GM12878 (cell line): ENCODE measurements at regions not wholly inside any gene's neighbourhood (a gene's known extent, or its start where the extent isn't known, plus 50 kb on each side); places are given as distances from the start of the nearest gene placed in this dataset.

Experiments
- ATAC-seq: fragments of 200-7000 bp; cut with Tn5 transposase; 3 replicates; pipeline ENCODE4 v1.9.1; 2020; ENCODE audit warnings: mild to moderate bottlenecking, moderate library complexity
- BruUV-seq: library from RNA; stranded (reverse); fragments of 400-500 nt; replicated peaks from 2 replicates; lab custom pipeline; 2021; lab: Mats Ljungman, UMichigan
- CTCF ChIA-PET: fragments of 300-600 bp; sonication (Branson Sonifier 250); formaldehyde crosslinking; extraction: SDS; loops from one replicate; lab custom pipeline; 2021; ENCODE audit warnings: inconsistent platforms; lab: Yijun Ruan, JAX
- POLR2A ChIA-PET: fragments of 350-600 bp; formaldehyde crosslinking; extraction: SDS; loops from one replicate; lab custom pipeline; 2021; ENCODE audit warnings: inconsistent platforms; lab: Charles Lee
- RAD21 ChIA-PET: fragments of 300-600 bp; sonication (Branson Sonifier 250); formaldehyde crosslinking; loops from one replicate; lab custom pipeline; 2023; ENCODE audit warnings: antibody characterized with exemption; ENCODE audit not compliant: unreplicated experiment; lab: Charles Lee
- SMC1A ChIA-PET: fragments of 300-600 bp; sonication (Branson Sonifier 250); formaldehyde crosslinking; loops from one replicate; lab custom pipeline; 2023; ENCODE audit not compliant: unreplicated experiment, uncharacterized antibody; lab: Charles Lee
- DNase-seq: peaks from one replicate; pipeline ENCODE4 v3.0.0-alpha.2; 2011; ENCODE audit warnings: low read depth, low spot score
- FAIRE-seq: peaks from 3 replicates; lab custom pipeline; 2011; peaks lifted over from hg19 to GRCh38; lab: Jason Lieb, UNC
- H2AFZ ChIP-seq: 2 replicates; pipeline ENCODE4 v1.6.0; 2011; ENCODE audit warnings: low read depth, low read length, control low read depth; ENCODE audit not compliant: control insufficient read depth
- H3K27ac ChIP-seq: 2 replicates; pipeline ENCODE4 v1.5.1; 2011; ENCODE audit warnings: control low read depth; ENCODE audit not compliant: control insufficient read depth, insufficient read depth
- H3K27me3 ChIP-seq, 2 experiments: replicated peaks in 1 of 2; 2 replicates each; pipeline versions ENCODE4 v1.6.0 to v1.6.1; 2011; ENCODE audit warnings: low read length in 1 of 2; ENCODE audit not compliant: control insufficient read depth in 2 of 2, insufficient read depth in 2 of 2
- H3K36me3 ChIP-seq, 2 experiments: 2 replicates each; pipeline ENCODE4 v1.5.1; 2011; ENCODE audit warnings: low read length in 1 of 2; ENCODE audit not compliant: control insufficient read depth in 2 of 2, insufficient read depth in 2 of 2
- H3K4me1 ChIP-seq: 2 replicates; pipeline ENCODE4 v1.6.1; 2011; ENCODE audit warnings: mild to moderate bottlenecking, low read length, moderate library complexity, mixed read lengths; ENCODE audit not compliant: control insufficient read depth, insufficient read depth
- H3K4me2 ChIP-seq: 2 replicates; pipeline ENCODE4 v1.6.0; 2011; ENCODE audit warnings: control low read depth; ENCODE audit not compliant: control insufficient read depth, insufficient read depth
- H3K4me3 ChIP-seq: fragments of 200-600 bp; sonication (generic); 2 replicates; pipeline ENCODE4 v1.5.1; 2016
- H3K79me2 ChIP-seq: 2 replicates; pipeline ENCODE4 v1.6.0; 2011; ENCODE audit warnings: low read length; ENCODE audit not compliant: control insufficient read depth, insufficient read depth
- H3K9ac ChIP-seq: 2 replicates; pipeline ENCODE4 v1.8.0; 2011; ENCODE audit warnings: low read length, control low read depth, mixed read lengths; ENCODE audit not compliant: control insufficient read depth, insufficient read depth
- H3K9me3 ChIP-seq: replicated peaks from 3 replicates; pipeline ENCODE4 v1.5.1; 2011; ENCODE audit warnings: mild to moderate bottlenecking, low read length; ENCODE audit not compliant: control insufficient read depth, insufficient read depth
- H4K20me1 ChIP-seq: 2 replicates; pipeline ENCODE4 v1.6.0; 2011; ENCODE audit not compliant: control insufficient read depth, insufficient read depth
- BMI1 ChIP-seq: fragments of 450-650 bp; IDR thresholded peaks from 2 replicates; pipeline ENCODE4 v1.6.1; 2016; ENCODE audit warnings: mild to moderate bottlenecking, moderate library complexity, borderline replicate concordance
- ETV6 ChIP-seq, 2 experiments: fragments of 450-650 bp in 1 of 2; IDR thresholded peaks in 1 of 2; conservative IDR thresholded peaks in 1 of 2; 2 replicates each; pipeline ENCODE4 v1.6.1; 2014; ENCODE audit warnings: antibody characterized with exemption in 1 of 2, borderline replicate concordance in 1 of 2, low read depth in 1 of 2, mild to moderate bottlenecking in 1 of 2, moderate library complexity in 1 of 2
- GATAD2B ChIP-seq: fragments of 450-650 bp; conservative IDR thresholded peaks from 2 replicates; pipeline ENCODE4 v1.6.1; 2017; ENCODE audit warnings: low read depth, mild to moderate bottlenecking, moderate library complexity
- LARP7 ChIP-seq: fragments of 450-650 bp; IDR thresholded peaks from 2 replicates; pipeline ENCODE4 v1.6.1; 2017; ENCODE audit warnings: mild to moderate bottlenecking
- SPI1 ChIP-seq: IDR thresholded peaks from 2 replicates; pipeline ENCODE4 v1.6.1; 2011; ENCODE audit warnings: low read depth, mild to moderate bottlenecking, low read length, moderate library complexity, borderline replicate concordance; ENCODE audit not compliant: insufficient read depth
- TAF1 ChIP-seq: IDR thresholded peaks from 2 replicates; pipeline ENCODE4 v1.6.1; 2011; ENCODE audit warnings: mild to moderate bottlenecking, low read depth, low read length, borderline replicate concordance
- WGBS: methylation state at CpG from one replicate; pipeline ENCODE4 v1.1.6; 2016; ENCODE audit warnings: low lambda C conversion rate; ENCODE audit not compliant: insufficient replicate concordance, insufficient coverage; ENCODE audit errors: missing lambda C conversion rate; 5-methylcytosine and 5-hydroxymethylcytosine counted together
- in situ Hi-C: fragments of 300-500 bp; cut with MboI; formaldehyde crosslinking; loops from 9 replicates; pipeline ENCODE4 v1.14.3; 2018; ENCODE audit warnings: mixed read lengths
- intact Hi-C: fragments of 100-400 bp; cut with micrococcal nuclease; formaldehyde crosslinking; loops from one replicate; pipeline ENCODE4 v1.14.2; 2022; ENCODE audit not compliant: unreplicated experiment
- TF ChIP-seq, protein P1 (sequence below): fragments of 450-650 bp; IDR thresholded peaks from 2 replicates; pipeline ENCODE4 v1.6.1; 2018; ENCODE audit warnings: borderline replicate concordance, mild to moderate bottlenecking; ENCODE audit not compliant: partially characterized antibody
- TF ChIP-seq, protein P2 (sequence below): fragments of 450-650 bp; conservative IDR thresholded peaks from 2 replicates; pipeline ENCODE4 v1.6.1; 2017; ENCODE audit warnings: mild to moderate bottlenecking, moderate library complexity

DNA sequence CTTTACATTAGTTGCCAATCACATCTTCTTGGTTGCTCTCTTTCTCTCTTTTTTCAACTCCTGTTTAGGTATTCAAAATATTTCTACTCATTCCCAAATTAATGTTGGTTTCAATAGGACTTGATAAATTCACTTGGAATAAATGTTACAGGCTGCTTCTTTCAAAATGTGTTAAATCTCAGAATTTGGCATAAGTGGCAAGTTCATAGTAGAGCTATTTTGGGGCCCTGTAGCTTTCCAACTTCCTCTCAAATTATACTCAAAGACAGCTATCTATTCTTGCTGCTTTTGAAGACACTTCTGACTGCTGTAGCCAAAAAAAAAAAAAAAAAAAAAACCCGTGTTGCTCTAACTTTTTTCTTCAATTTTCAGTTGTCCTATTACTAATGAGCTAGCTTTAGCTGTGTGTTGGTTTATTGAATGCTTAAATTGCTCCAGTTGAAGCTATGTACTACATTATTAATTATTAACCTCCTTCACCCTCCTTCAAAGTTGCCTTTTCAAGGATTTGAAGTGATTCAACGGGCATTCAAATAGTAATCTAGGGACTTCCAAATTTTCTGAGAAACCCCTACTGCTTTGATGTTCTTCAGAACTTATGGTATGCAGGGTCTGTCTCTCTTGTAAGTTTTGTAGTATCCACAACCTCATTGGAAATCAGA is 554.6 kb upstream of the FLRT2 start:
- no TSS peak for BruUV-seq
- no peak for FAIRE-seq
- intact Hi-C loops (no loop called here), in situ Hi-C loops (no loop called here)
- H3K36me3 ChIP-seq: no peaks in the 10 kb centered on the region
- ChIA-PET RAD21 (no interaction called here), POLR2A (no interaction called here), SMC1A (interaction anchor here (0.6 kb wide), 2 partner anchors 114 to 171 kb away, joined by 3 to 4 read pairs; no protein-coding TSS in a partner anchor), CTCF (interaction anchor here (0.6 to 1.0 kb wide), 3 partner anchors 10 to 726 kb away, joined by 3 read pairs; no protein-coding TSS in a partner anchor)
- ATAC-seq: no peak
- no peak for DNase-seq
- no peak overlapping the region for H2AFZ ChIP-seq
- no peaks in the 10 kb centered on the region for H4K20me1 ChIP-seq
- 20% methylated on average over 2 of the region's 2 CpGs for WGBS
- no peak overlapping the region for H3K9ac ChIP-seq
- no peaks in the 10 kb centered on the region for H3K4me1 ChIP-seq
- H3K27ac ChIP-seq: no peak overlapping the region
- H3K79me2 ChIP-seq: no peaks in the 10 kb centered on the region
- no peaks in the 10 kb centered on the region for H3K27me3 ChIP-seq
- no peak for TF ChIP-seq SPI1
- H3K9me3 ChIP-seq: no peaks in the 10 kb centered on the region
- H3K4me3 ChIP-seq: no peak overlapping the region
- H3K4me2 ChIP-seq: no peak overlapping the region

DNA sequence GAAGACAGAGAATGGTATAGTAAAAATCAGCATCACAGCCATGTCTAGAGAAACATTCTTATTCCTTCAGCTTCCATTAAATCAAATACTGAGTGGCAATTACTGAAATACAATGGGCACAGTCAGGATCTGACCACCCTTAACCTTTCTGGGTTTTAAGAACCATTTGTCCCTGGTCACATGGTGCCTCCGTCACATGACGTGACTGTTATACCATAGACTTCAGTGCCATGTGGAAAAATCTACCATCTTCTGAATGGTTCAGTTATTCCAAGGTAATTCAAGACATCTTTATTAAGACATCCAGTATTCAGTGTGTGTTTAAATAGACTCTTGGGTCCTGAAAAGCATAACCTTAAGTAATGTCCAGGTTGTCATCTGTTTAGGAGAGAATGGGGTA is 553.1 kb upstream of the FLRT2 start:
- no peak overlapping the region for H3K4me3 ChIP-seq
- H3K9me3 ChIP-seq: no peaks in the 10 kb centered on the region
- 48% methylated on average over 2 of the region's 2 CpGs for WGBS
- no TSS peak for BruUV-seq
- H3K4me1 ChIP-seq: no peaks in the 10 kb centered on the region
- FAIRE-seq: no peak
- DNase-seq: no peak
- ChIA-PET CTCF (no interaction called here), POLR2A (no interaction called here)
- TF ChIP-seq GATAD2B: no peak
- TF ChIP-seq TAF1: no peak
- no peak for TF ChIP-seq ETV6 (conservative IDR thresholded peaks at IDR 0.05 in 1 of 2, IDR thresholded peaks at IDR 0.05 in 1 of 2; ENCODE audit: borderline replicate concordance in 1 of 2, low read depth in 1 of 2)
- TF ChIP-seq BMI1: no peak
- TF ChIP-seq, protein P1, sequence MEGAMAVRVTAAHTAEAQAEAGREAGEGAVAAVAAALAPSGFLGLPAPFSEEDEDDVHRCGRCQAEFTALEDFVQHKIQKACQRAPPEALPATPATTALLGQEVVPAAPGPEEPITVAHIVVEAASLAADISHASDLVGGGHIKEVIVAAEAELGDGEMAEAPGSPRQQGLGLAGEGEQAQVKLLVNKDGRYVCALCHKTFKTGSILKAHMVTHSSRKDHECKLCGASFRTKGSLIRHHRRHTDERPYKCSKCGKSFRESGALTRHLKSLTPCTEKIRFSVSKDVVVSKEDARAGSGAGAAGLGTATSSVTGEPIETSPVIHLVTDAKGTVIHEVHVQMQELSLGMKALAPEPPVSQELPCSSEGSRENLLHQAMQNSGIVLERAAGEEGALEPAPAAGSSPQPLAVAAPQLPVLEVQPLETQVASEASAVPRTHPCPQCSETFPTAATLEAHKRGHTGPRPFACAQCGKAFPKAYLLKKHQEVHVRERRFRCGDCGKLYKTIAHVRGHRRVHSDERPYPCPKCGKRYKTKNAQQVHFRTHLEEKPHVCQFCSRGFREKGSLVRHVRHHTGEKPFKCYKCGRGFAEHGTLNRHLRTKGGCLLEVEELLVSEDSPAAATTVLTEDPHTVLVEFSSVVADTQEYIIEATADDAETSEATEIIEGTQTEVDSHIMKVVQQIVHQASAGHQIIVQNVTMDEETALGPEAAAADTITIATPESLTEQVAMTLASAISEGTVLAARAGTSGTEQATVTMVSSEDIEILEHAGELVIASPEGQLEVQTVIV: no peak
- TF ChIP-seq LARP7: no peak
- TF ChIP-seq, protein P2, sequence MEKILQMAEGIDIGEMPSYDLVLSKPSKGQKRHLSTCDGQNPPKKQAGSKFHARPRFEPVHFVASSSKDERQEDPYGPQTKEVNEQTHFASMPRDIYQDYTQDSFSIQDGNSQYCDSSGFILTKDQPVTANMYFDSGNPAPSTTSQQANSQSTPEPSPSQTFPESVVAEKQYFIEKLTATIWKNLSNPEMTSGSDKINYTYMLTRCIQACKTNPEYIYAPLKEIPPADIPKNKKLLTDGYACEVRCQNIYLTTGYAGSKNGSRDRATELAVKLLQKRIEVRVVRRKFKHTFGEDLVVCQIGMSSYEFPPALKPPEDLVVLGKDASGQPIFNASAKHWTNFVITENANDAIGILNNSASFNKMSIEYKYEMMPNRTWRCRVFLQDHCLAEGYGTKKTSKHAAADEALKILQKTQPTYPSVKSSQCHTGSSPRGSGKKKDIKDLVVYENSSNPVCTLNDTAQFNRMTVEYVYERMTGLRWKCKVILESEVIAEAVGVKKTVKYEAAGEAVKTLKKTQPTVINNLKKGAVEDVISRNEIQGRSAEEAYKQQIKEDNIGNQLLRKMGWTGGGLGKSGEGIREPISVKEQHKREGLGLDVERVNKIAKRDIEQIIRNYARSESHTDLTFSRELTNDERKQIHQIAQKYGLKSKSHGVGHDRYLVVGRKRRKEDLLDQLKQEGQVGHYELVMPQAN: no peak
- TF ChIP-seq, all 136 proteins: peak for 0
- H3K79me2 ChIP-seq: no peaks in the 10 kb centered on the region
- ATAC-seq: no peak
- H3K27ac ChIP-seq: no peak overlapping the region
- H3K9ac ChIP-seq: no peak overlapping the region
- no peak overlapping the region for H2AFZ ChIP-seq
- SMC1A ChIA-PET: no interaction called here
- in situ Hi-C loops (no loop called here), intact Hi-C loops (no loop called here)
- no peak overlapping the region for H3K4me2 ChIP-seq
- RAD21 ChIA-PET: no interaction called here
- H3K27me3 ChIP-seq: no peaks in the 10 kb centered on the region
- H3K36me3 ChIP-seq: no peaks in the 10 kb centered on the region
- no peaks in the 10 kb centered on the region for H4K20me1 ChIP-seq
